HEK293 (cell line): ENCODE measurements at regions not wholly inside any gene's neighbourhood (a gene's known extent, or its start where the extent isn't known, plus 50 kb on each side); places are given as distances from the start of the nearest gene placed in this dataset.

Experiments used
- CTCF ChIA-PET: fragments of 350-600 bp; formaldehyde crosslinking; extraction: SDS; loops from one replicate; lab custom pipeline; 2021; ENCODE audit warnings: antibody characterized with exemption; lab: Yijun Ruan, JAX
- POLR2A ChIA-PET: fragments of 300-600 bp; formaldehyde crosslinking; extraction: SDS; loops from one replicate; lab custom pipeline; 2020; ENCODE audit warnings: antibody characterized with exemption, inconsistent platforms; lab: Yijun Ruan, JAX
- H3K27ac ChIP-seq: fragments of 200-500 bp; sonication (Bioruptor generic); 2 replicates; pipeline ENCODE4 v1.5.1; 2014; ENCODE audit warnings: low read depth, low read length, control low read depth, inconsistent platforms; ENCODE audit errors: extremely low read depth
- H3K36me3 ChIP-seq, 2 experiments: fragments of 200-500 bp in 1 of 2; sonication (Bioruptor generic) in 1 of 2; 1 replicate in 1 of 2; 2 replicates in 1 of 2; pipeline ENCODE4 v1.5.1; 2014 to 2017; ENCODE audit warnings: inconsistent platforms in 2 of 2, low read length in 2 of 2; ENCODE audit not compliant: control insufficient read depth in 2 of 2, insufficient read depth in 1 of 2
- H3K4me1 ChIP-seq: fragments of 200-500 bp; sonication (Bioruptor generic); 2 replicates; pipeline ENCODE4 v1.5.1; 2014; ENCODE audit warnings: mild to moderate bottlenecking, low read length, inconsistent platforms; ENCODE audit not compliant: control insufficient read depth, insufficient read depth
- H3K4me3 ChIP-seq: 2 replicates; pipeline ENCODE4 v1.5.1; 2011; ENCODE audit warnings: low read depth, mild to moderate bottlenecking, control low read depth, low read length, moderate library complexity
- H3K9me3 ChIP-seq: fragments of 200-500 bp; sonication (Bioruptor generic); 2 replicates; pipeline ENCODE4 v1.5.1; 2014; ENCODE audit warnings: low read depth, low read length, inconsistent platforms; ENCODE audit not compliant: control insufficient read depth, insufficient read depth
- ATF2 ChIP-seq: fragments of 450-650 bp; formaldehyde crosslinking; IDR thresholded peaks from 2 replicates; pipeline ENCODE4 v1.5.1; 2016; ENCODE audit warnings: missing biosample characterization, missing genetic modification characterization, low read depth
- GFI1B ChIP-seq: fragments of 450-650 bp; formaldehyde crosslinking; IDR thresholded peaks from 2 replicates; pipeline ENCODE4 v1.5.1; 2016; ENCODE audit warnings: missing biosample characterization, missing genetic modification characterization
- GLIS2 ChIP-seq: fragments of 450-650 bp; formaldehyde crosslinking; IDR thresholded peaks from 2 replicates; pipeline ENCODE4 v1.5.1; 2016; ENCODE audit warnings: missing biosample characterization, missing genetic modification characterization
- HOXD13 ChIP-seq: sonication (generic); formaldehyde crosslinking; IDR thresholded peaks from 2 replicates; pipeline ENCODE4 v1.8.0; 2022; ENCODE audit warnings: missing genetic modification reagents, borderline replicate concordance
- IKZF3 ChIP-seq: fragments of 450-650 bp; IDR thresholded peaks from 2 replicates; pipeline ENCODE4 v1.5.0; 2018; ENCODE audit warnings: missing biosample characterization, mild to moderate bottlenecking, missing genetic modification characterization, moderate library complexity
- RBAK ChIP-seq: fragments of 450-650 bp; formaldehyde crosslinking; IDR thresholded peaks from 2 replicates; pipeline ENCODE4 v1.5.1; 2016; ENCODE audit warnings: missing biosample characterization, missing genetic modification characterization
- SALL2 ChIP-seq: fragments of 450-650 bp; formaldehyde crosslinking; IDR thresholded peaks from 2 replicates; pipeline ENCODE4 v1.5.0; 2017; ENCODE audit warnings: missing biosample characterization, mild to moderate bottlenecking, missing genetic modification characterization, borderline replicate concordance
- YY2 ChIP-seq: fragments of 450-650 bp; formaldehyde crosslinking; IDR thresholded peaks from 2 replicates; pipeline ENCODE4 v1.5.1; 2016; ENCODE audit warnings: missing biosample characterization, missing genetic modification characterization
- ZEB2 ChIP-seq: fragments of 450-650 bp; formaldehyde crosslinking; IDR thresholded peaks from 2 replicates; pipeline ENCODE4 v1.5.1; 2016; ENCODE audit warnings: missing biosample characterization, missing genetic modification characterization
- ZNF221 ChIP-seq: fragments of 450-650 bp; formaldehyde crosslinking; IDR thresholded peaks from 2 replicates; pipeline ENCODE4 v1.5.1; 2017; ENCODE audit warnings: missing biosample characterization, missing genetic modification characterization, borderline replicate concordance
- ZNF423 ChIP-seq: fragments of 450-650 bp; formaldehyde crosslinking; IDR thresholded peaks from 2 replicates; pipeline ENCODE4 v1.5.1; 2016; ENCODE audit warnings: missing biosample characterization, missing genetic modification characterization
- ZNF501 ChIP-seq: fragments of 450-650 bp; formaldehyde crosslinking; IDR thresholded peaks from 2 replicates; pipeline ENCODE4 v1.5.1; 2016; ENCODE audit warnings: missing biosample characterization, missing genetic modification characterization
- ZNF623 ChIP-seq: fragments of 450-650 bp; formaldehyde crosslinking; IDR thresholded peaks from 2 replicates; pipeline ENCODE4 v1.5.1; 2016; ENCODE audit warnings: missing biosample characterization, missing genetic modification characterization
- ZNF645 ChIP-seq: fragments of 450-650 bp; formaldehyde crosslinking; IDR thresholded peaks from 2 replicates; pipeline ENCODE4; 2016; ENCODE audit warnings: missing biosample characterization, missing genetic modification characterization
- ZNF664 ChIP-seq: fragments of 450-650 bp; formaldehyde crosslinking; IDR thresholded peaks from 2 replicates; pipeline ENCODE4 v1.5.1; 2016; ENCODE audit warnings: missing biosample characterization, missing genetic modification characterization
- ZNF670 ChIP-seq: fragments of 450-650 bp; formaldehyde crosslinking; IDR thresholded peaks from 2 replicates; pipeline ENCODE4 v1.5.1; 2016; ENCODE audit warnings: missing biosample characterization, missing genetic modification characterization, low read depth
- ZNF701 ChIP-seq: fragments of 450-650 bp; formaldehyde crosslinking; IDR thresholded peaks from 2 replicates; pipeline ENCODE4 v1.5.1; 2016; ENCODE audit warnings: missing biosample characterization, missing genetic modification characterization
- ZNF707 ChIP-seq: fragments of 450-650 bp; formaldehyde crosslinking; IDR thresholded peaks from 2 replicates; pipeline ENCODE4 v1.5.1; 2016; ENCODE audit warnings: missing biosample characterization, missing genetic modification characterization
- ZSCAN30 ChIP-seq: fragments of 450-650 bp; IDR thresholded peaks from 2 replicates; pipeline ENCODE4 v1.5.1; 2018; ENCODE audit warnings: missing biosample characterization, mild to moderate bottlenecking, missing genetic modification characterization, moderate library complexity
- TF ChIP-seq, protein P1 (sequence below): fragments of 450-650 bp; formaldehyde crosslinking; IDR thresholded peaks from 2 replicates; pipeline ENCODE4 v1.5.1; 2016; ENCODE audit warnings: missing biosample characterization, missing genetic modification characterization
- TF ChIP-seq, protein P2 (sequence below): fragments of 450-650 bp; formaldehyde crosslinking; IDR thresholded peaks from 2 replicates; pipeline ENCODE4 v1.5.1; 2016; ENCODE audit warnings: missing biosample characterization, missing genetic modification characterization, low read depth
- TF ChIP-seq, protein P3 (sequence below): IDR thresholded peaks from 2 replicates; pipeline ENCODE4 v1.6.1; 2011; ENCODE audit warnings: mild to moderate bottlenecking, low read depth, low read length, borderline replicate concordance

- TF ChIP-seq ATF2 = no peak
- TF ChIP-seq HOXD13 (CRISPR knock-in tag) = no peak
- no peak for TF ChIP-seq ZSCAN30 (tag by site-specific recombination)
- TF ChIP-seq, all 188 proteins: peak for 0
Measured at GRCh38 chr11:95406271-95406670, 175.3 kb upstream of the SESN3 start (continued).

GRCh38 chr11:95404370-95404769 is 173.4 kb upstream of the SESN3 start:
- Histone ChIP-seq H3K4me3 (no peak overlapping the region), H3K9me3 (no peaks in the 10 kb centered on the region), H3K4me1 (no peaks in the 10 kb centered on the region), H3K27ac (no peak overlapping the region), H3K36me3 (no peaks in the 10 kb centered on the region)
- TF ChIP-seq ZNF701 (tag by site-specific recombination) (no peak), ZNF623 (tag by site-specific recombination) (no peak), ZNF221 (tag by site-specific recombination) (no peak), GLIS2 (tag by site-specific recombination) (no peak), ZNF707 (tag by site-specific recombination) (no peak)
- TF ChIP-seq, protein P1, sequence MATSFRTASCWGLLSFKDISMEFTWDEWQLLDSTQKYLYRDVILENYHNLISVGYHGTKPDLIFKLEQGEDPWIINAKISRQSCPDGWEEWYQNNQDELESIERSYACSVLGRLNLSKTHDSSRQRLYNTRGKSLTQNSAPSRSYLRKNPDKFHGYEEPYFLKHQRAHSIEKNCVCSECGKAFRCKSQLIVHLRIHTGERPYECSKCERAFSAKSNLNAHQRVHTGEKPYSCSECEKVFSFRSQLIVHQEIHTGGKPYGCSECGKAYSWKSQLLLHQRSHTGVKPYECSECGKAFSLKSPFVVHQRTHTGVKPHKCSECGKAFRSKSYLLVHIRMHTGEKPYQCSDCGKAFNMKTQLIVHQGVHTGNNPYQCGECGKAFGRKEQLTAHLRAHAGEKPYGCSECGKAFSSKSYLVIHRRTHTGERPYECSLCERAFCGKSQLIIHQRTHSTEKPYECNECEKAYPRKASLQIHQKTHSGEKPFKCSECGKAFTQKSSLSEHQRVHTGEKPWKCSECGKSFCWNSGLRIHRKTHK (tag by site-specific recombination) = no peak
- POLR2A ChIA-PET = no interaction called here
- CTCF ChIA-PET = interaction anchor here (0.6 kb wide), 1 partner anchor 295 kb away, joined by 4 read pairs; no protein-coding TSS in a partner anchor

DNA sequence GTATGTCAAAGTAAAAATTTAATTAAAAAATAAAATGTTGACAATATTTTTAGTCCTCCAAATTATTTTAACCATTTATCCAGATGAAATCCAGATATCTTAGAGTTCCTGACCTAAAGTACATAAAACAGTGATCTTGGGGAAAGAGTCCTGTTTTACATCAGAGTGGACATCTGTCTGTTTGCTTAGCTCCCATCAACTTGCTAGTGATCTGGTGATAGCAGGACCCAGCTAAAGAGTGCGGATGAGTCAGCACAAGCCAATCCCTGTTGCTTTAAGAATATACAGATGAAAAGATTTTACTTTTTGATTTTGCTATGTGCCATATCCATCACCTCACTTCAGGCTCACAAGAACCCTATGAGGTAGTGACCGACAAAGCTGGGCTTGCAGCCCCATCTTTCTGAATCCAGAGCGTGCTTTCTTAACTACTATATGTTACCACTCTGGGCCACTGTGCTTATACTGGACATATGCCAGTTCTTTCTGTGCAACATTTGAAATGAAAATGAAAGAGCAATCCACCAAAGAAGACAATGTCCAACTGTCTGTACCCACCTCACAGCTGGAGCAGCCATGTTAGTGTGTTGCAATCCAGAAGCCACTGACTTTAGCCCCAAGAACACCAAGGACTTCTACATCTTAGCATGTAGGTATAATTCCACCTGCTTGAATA is 167.6 kb upstream of the SESN3 start:
- H3K4me3 ChIP-seq = no peak overlapping the region
- TF ChIP-seq YY2 (tag by site-specific recombination) (0 out of 2 replicates have a peak, but pooled peaks have one; percentile 48), ZNF645 (tag by site-specific recombination) (no peak)
- no peaks in the 10 kb centered on the region for H3K4me1 ChIP-seq
- no peaks in the 10 kb centered on the region for H3K36me3 ChIP-seq
- H3K9me3 ChIP-seq = no peaks in the 10 kb centered on the region
- no peak overlapping the region for H3K27ac ChIP-seq
- ChIA-PET CTCF (interaction anchor here (0.8 to 1.5 kb wide), 3 partner anchors 45 to 307 kb away, joined by 3 to 4 read pairs (median 3); no protein-coding TSS in a partner anchor), POLR2A (no interaction called here)

DNA sequence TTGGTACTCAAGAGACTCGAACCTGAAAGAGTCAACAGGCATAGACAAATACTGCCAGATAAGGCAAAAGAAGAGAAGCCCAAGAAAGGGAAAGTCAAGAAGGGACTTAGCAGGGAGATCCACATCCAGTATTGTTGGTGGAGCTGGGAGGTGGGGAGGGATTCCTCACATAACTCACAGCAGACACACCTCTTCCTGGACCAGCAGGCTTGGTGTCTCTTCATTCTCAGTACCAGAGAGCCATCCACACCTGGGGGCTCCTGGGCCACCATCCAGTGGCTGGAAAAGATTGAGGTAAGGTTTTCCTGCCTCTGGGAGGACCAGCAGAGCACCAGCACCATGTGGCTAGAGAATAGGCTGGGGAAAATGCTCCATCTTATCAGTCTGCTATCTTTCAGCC is 161.6 kb upstream of the SESN3 start:
- Histone ChIP-seq H3K27ac (no peak overlapping the region), H3K9me3 (no peaks in the 10 kb centered on the region), H3K4me3 (no peak overlapping the region), H3K36me3 (no peaks in the 10 kb centered on the region), H3K4me1 (no peaks in the 10 kb centered on the region)
- POLR2A ChIA-PET = no interaction called here
- CTCF ChIA-PET = no interaction called here
- TF ChIP-seq ZNF670 (tag by site-specific recombination) (no peak), IKZF3 (no peak), YY2 (tag by site-specific recombination) (no peak), ZNF221 (tag by site-specific recombination) (no peak), ZEB2 (tag by site-specific recombination) (no peak), SALL2 (tag by site-specific recombination) (no peak), ZNF423 (no peak), RBAK (tag by site-specific recombination) (no peak), ZNF501 (no peak), GFI1B (no peak), ZNF664 (tag by site-specific recombination) (no peak)
- TF ChIP-seq, protein P2, sequence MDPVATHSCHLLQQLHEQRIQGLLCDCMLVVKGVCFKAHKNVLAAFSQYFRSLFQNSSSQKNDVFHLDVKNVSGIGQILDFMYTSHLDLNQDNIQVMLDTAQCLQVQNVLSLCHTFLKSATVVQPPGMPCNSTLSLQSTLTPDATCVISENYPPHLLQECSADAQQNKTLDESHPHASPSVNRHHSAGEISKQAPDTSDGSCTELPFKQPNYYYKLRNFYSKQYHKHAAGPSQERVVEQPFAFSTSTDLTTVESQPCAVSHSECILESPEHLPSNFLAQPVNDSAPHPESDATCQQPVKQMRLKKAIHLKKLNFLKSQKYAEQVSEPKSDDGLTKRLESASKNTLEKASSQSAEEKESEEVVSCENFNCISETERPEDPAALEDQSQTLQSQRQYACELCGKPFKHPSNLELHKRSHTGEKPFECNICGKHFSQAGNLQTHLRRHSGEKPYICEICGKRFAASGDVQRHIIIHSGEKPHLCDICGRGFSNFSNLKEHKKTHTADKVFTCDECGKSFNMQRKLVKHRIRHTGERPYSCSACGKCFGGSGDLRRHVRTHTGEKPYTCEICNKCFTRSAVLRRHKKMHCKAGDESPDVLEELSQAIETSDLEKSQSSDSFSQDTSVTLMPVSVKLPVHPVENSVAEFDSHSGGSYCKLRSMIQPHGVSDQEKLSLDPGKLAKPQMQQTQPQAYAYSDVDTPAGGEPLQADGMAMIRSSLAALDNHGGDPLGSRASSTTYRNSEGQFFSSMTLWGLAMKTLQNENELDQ (tag by site-specific recombination) = no peak
- TF ChIP-seq, protein P3, sequence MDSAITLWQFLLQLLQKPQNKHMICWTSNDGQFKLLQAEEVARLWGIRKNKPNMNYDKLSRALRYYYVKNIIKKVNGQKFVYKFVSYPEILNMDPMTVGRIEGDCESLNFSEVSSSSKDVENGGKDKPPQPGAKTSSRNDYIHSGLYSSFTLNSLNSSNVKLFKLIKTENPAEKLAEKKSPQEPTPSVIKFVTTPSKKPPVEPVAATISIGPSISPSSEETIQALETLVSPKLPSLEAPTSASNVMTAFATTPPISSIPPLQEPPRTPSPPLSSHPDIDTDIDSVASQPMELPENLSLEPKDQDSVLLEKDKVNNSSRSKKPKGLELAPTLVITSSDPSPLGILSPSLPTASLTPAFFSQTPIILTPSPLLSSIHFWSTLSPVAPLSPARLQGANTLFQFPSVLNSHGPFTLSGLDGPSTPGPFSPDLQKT = no peak
